Activated CD8-positive, alpha-beta memory T cell treated with anti-CD3 and anti-CD28 coated beads for 36 hours (primary cell): ENCODE measurements at regions not wholly inside any gene's neighbourhood (a gene's known extent, or its start where the extent isn't known, plus 50 kb on each side); places are given as distances from the start of the nearest gene placed in this dataset.

Experiments
- CTCF ChIA-PET: fragments of 350-600 bp; sonication (Branson Sonifier 250); formaldehyde crosslinking; loops from one replicate; lab custom pipeline; 2021; ENCODE audit warnings: antibody characterized with exemption; lab: Charles Lee
- POLR2A ChIA-PET: fragments of 350-600 bp; sonication (Branson Sonifier 250); formaldehyde crosslinking; loops from one replicate; lab custom pipeline; 2021; ENCODE audit warnings: antibody characterized with exemption; lab: Charles Lee

DNA sequence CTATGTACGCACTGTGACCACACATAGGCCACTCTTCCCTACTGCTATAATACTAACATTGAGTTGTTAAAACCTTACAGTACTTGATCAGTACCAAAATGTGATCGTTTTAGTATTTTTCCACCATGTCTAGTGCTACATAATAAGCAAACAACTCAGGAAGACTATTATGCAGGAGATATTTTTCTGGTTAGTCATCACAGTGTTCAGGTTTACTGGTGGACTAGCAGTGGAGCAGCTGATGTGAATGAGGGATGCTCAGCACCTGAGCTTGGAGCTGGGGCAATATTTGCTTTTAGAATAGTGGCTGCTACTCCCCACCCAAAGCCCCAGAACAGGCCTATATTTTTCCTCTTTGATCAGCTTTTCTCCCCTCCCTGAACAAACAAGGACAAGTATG, 513.1 kb downstream of the KCNH5 start:
- ChIA-PET POLR2A (no interaction called here), CTCF (no interaction called here)

DNA sequence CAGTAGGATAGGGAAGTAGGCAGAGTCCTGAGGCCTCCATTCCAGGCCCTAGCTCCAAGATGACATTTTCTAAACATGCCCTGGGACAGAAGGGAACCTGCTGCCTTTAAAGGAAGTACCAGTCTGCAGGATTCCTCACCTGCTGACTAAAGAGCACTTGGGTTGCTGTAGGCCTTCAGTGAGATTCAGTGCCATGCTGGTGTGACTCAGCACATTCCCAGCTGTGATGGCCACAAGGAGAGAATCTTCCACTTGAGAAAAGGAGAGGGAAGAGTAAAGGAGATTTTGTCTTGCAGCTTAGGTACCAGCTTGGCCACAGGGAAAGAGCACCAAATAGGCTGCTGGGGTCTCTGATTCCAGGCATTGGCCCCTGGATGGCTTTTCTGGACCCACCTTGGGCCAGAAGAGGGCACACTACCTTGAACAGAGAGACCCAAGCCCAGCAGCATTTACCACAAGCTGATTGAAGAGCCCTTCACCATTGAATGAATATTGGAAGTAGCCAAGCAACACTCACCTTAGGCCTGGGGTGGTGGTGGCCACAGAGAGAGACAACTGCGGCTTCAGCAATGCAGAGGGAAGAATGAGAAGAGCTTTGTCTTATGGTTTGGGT, 498.3 kb downstream of the KCNH5 start:
- POLR2A ChIA-PET: no interaction called here

DNA sequence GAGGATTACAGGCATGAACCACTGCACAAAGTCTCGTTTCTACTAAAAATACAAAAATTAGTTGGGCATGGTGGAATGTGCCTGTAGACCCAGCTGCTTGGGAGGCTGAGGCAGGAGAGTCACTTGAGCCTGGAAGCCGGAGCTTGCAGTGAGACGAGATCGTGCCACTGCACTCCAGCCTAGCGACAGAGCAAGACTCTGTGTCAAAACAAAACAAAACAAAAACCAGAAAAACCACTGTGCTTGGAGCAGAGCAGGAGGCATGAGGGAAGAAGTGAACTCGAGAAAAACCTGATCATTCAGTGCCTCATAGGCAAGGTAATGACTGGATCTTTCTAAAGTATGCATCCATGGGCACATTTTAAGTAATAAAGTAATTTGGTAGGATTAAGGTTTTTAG, 487.8 kb downstream of the KCNH5 start:
- POLR2A ChIA-PET: no interaction called here
- CTCF ChIA-PET: no interaction called here

More for the DNA sequence above, 498.3 kb downstream of the KCNH5 start:
- CTCF ChIA-PET: no interaction called here

DNA sequence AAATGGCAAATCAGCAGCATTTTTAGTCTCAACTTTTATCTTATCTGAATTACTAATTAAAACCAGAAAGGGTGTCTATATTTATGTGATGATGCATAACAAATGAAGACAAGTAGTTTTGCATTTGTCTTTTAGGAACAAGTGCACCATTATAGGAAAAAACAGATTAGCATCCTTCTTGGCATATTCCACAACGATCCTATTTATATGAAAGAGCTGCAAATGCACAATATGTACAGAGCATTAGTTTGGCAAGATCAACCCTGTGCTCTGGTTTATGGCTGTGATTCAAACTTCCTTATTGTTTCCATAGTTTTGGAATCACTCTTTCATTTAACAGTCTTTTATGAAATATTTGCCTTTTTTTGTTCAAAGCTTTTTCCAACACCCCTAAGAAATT, 486.8 kb downstream of the KCNH5 start:
- CTCF ChIA-PET: no interaction called here
- POLR2A ChIA-PET: no interaction called here

DNA sequence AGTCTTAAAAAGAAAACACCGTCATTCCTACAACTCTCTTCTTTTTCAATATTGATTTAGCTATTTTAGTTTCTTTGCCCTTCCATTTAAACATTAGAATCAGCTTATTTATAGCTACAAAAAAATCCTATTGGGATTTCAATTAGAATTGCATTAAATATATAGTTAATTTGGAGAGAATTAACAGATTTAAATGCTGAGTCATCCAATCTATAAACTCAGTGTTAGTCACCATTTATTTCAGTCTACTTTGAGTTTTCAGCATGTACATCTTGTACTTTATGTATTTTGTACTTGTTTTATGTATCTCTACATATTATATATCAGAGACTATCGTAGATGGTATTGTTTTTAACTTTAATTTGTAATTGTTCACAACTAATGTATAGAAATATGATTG, 460.0 kb downstream of the KCNH5 start:
- POLR2A ChIA-PET: no interaction called here
- CTCF ChIA-PET: no interaction called here

DNA sequence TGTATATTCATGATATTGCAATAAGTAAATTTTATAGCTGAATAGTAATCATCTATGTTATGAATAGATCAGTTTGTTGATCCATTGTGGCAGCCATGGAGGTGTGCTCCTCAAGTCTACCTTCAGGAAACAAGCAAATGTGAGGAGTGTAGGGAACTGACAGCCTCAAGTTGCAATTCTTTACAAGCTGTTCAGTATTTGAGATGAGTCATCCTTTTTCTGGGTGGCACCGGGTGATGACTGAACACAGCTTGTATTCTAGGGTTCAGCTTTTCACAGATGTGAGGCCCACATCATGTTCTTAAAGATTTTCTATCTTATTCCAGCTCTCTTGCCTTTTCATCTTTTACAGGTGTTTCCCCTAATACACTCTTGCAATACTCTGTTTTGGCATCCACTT, 452.4 kb downstream of the KCNH5 start:
- ChIA-PET POLR2A (no interaction called here), CTCF (no interaction called here)

DNA sequence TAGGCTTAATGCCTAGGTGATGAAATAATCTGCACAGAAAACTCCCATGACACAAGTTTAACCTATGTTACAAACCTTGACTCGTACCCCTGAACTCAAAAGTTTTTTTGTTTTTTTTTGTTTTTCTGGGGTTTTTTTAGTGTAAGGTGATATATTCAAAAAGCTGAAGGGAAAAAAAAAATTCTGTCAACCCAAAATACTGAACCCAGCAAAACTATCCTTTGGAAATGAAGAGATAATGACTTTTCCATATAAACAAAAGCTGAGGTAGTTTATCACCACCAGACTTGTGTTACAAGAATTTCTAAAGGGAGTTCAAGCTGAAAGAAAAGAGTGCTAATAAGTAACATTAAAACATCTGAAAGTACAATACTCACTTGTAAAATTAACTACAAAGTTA, 448.1 kb downstream of the KCNH5 start:
- POLR2A ChIA-PET: no interaction called here
- CTCF ChIA-PET: no interaction called here

DNA sequence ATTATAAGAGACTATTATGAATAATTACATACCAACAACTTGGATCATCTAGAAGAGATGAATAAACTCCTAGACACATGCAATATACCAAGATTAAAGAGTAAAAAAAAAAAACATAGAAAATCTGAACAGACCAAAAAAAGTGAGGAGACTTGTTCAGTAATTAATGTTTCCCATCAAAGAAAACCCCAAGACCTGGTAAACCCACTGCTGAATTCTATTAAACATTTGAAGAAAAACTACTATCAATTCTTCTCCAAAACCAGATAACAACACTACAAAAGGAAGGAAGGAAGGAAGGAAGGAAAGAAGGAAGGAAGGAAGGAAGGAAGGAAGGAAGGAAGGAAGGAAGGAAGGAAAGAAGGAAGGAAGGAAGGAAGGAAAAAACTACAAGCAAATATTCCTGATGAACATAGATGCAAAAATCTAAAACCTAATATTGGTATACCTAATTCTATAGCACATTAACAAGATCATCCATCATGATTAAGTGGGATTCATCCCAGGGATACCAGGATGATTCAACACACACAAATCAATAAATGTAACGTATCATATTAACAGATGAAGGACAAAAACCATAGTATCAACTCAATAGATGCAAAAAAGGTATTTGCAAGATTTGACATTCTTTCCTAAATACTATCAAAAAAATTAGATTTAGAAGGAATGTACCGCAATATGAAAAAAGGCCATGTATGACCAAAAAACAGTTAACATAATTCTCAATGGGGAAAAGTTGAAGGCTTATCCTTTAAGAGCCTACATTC, 445.5 kb downstream of the KCNH5 start:
- ChIA-PET POLR2A (no interaction called here), CTCF (no interaction called here)

DNA sequence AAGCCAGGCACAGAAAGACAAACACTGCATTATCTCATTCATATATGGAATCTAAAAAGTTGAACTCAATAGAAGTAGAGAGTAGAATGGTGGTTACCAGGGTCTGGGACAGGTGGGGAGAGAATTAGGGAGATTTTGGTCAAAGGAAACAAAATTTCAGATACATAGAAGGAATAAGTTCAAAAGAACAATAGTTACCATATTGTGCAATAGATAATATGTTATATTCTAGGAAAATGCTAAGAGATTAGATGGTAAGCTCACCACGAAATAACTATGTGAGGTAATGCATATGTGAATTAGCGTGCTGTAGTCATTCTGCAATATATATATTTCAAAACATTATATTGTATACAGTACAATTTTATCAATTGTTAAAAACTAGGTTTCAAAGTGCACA, 442.5 kb downstream of the KCNH5 start:
- ChIA-PET POLR2A (no interaction called here), CTCF (no interaction called here)

DNA sequence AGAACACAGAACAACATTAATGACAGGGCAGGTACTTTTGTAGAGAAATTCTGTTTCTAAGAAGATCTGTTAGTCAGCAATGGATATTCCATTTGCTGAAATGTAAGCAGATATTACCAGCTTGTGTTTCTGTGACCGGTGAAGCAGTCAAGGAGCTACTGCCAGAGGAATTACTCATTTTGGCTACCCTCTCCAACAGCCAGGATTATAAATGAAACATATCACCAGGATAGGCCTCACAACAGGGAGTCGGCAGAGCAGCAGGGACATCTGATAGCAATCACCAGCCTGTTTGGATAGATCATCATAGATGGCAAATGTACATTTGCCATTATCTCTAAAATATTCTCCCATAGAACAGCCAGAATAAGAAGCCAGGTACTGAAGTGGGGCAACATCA, 440.7 kb downstream of the KCNH5 start:
- ChIA-PET POLR2A (no interaction called here), CTCF (no interaction called here)

DNA sequence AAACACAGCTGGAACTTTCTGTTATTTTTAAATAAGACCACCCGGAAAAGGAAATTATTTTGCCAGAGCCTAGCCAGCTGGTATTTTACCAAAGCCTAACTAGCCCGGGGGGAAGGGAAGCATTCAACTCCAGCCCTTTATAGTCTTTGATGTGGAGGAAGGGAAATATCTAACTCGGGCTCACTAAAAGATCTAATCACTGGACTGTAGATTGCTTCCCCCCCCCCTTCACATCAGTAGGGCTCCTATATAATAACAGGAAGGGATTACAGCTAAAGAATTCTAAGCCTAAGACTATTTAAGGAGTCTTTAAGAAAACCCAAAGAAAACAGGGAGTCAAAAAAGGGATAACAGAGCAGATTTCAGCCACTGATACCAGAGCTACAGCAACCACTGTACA, 431.1 kb downstream of the KCNH5 start:
- ChIA-PET CTCF (no interaction called here), POLR2A (no interaction called here)

DNA sequence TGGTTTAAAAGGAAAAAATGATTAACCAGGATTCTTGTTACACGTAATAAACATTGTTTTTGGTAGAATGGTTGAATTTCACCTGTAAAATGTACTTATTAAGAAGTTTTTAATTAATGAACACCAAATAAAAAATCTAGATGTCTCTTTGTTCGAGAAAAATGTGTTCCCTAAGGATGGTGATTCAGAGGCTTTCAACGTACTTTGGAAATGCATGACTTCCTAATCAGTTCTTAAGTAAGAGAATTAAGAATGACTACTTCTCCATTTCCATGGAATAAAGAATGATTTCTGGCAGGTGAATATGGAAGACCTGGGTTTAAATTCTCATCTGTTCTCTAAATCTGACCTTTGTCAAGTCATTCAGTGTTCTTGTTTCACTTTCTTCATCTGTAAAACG, 428.6 kb downstream of the KCNH5 start:
- CTCF ChIA-PET: no interaction called here
- POLR2A ChIA-PET: no interaction called here

DNA sequence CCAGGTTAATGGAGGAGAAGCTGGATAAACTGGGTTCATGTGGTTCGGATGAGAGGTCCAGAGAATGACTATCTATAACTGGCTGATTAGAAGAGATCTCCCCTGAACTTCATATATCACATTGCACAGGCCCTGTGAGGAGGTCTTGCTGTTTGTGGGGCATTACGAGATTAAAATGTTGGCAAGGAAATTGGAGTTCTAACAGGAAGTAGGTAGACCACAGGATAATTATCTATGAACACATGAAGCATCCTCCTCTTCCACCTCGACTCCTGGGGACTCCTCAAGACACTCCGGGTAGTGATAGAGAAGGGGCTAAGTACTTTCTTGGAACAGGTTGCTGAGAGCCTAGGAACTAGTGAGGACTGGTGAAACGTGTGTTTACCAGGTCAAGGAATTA, 418.8 kb downstream of the KCNH5 start:
- ChIA-PET POLR2A (no interaction called here), CTCF (no interaction called here)

DNA sequence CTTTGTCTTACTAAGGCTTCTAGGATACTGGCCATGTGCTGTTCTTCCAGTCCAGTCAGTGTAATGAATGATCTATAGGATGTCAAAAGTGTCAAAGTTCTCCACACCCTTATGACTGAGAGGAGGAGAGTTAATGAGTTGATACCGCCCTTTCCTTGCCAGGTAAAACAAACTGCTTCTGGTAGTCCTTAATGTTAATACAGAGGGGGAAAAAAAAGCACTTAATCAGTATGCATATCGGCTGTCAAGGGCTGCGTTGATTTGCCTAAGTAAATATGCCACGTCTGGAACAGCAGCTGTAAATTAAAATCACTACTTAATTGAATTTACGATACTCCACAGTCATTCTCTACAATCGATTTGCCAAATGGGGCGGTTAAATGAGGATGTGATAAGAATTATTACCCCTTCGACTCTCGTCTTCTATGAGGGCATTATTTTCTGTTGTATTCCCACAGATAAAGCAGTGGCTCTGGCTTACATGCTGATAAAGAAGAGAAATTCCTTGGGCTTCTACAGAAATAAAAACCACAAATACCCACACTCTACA, 416.0 kb downstream of the KCNH5 start:
- ChIA-PET CTCF (no interaction called here), POLR2A (no interaction called here)

DNA sequence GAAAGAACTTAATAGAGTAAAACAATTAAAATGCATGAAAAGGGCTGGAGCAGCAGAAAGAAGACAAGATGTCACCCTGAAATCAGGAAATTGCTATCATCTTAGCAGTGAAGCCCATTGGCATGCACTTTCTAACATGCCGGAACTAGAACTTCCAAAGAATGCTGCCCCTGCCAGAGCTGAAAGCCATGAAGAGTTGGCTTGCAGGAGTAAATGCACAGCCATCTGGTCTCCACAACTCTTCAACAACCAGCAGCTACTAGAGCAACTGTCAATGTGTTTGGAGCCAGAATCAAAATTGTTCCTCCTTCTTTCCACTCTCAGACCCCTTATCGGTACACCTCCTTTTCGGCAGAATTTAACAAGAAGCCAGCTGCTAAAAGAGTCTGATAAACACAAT, 414.1 kb downstream of the KCNH5 start:
- ChIA-PET CTCF (no interaction called here), POLR2A (no interaction called here)

DNA sequence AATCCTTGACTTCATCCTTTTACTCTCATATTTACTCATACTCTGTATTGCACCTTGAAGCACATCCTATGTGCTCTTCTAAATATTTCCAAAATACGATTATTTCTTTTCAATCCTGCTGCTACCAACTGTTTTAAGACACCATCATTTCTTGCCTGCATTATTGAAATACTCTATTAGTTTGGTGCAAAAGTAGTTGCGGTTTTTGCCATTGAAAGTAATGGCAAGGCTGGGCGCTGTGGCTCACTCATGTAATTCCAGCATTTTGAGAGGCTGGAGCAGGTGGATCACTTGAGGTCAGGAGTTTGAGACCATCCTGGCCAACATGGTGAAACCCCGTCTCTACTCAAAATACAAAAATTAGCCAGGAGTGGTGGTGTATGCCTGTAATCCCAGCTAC, 412.5 kb downstream of the KCNH5 start:
- ChIA-PET CTCF (no interaction called here), POLR2A (no interaction called here)

DNA sequence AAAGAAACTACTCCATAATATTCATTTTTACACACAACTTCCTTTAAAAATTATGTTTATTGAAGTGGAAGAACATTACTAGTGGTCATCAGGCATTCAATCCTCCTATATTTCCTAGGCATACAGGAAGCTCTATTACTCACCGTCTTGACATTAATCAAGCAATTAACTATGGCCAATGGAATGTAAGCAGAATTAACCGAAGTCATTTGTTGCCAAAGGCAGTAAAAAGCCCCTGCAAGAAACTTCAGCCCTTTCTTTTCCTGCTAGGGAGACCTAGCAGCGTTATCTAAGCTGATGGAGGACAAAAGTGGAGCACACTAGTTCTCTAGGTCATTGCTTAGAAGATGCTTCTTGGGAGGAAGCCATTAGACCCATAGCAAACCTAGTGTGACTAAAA, 399.6 kb downstream of the KCNH5 start:
- CTCF ChIA-PET: no interaction called here
- POLR2A ChIA-PET: no interaction called here
